GM23338 (cell line): ENCODE measurements at regions not wholly inside any gene's neighbourhood (a gene's known extent, or its start where the extent isn't known, plus 50 kb on each side); places are given as distances from the start of the nearest gene placed in this dataset.

ENCODE experiments used
- ATAC-seq: fragments of 200-7000 bp; cut with Tn5 transposase; 3 replicates; pipeline ENCODE4 v1.9.1; 2020
- DNase-seq: peaks from one replicate; pipeline ENCODE4 v3.0.0-alpha.2; 2015; ENCODE audit warnings: low spot score
- H2AFZ ChIP-seq: fragments of 200-600 bp; sonication (generic); 2 replicates; pipeline ENCODE4 v1.8.0; 2016; ENCODE audit warnings: antibody characterized with exemption, mild to moderate bottlenecking, moderate library complexity
- H3F3A ChIP-seq: fragments of 200-600 bp; sonication (generic); replicated peaks from 2 replicates; pipeline ENCODE4 v1.8.0; 2017; ENCODE audit warnings: antibody characterized with exemption, mixed run types, low read depth
- H3K27ac ChIP-seq: fragments of 200-600 bp; sonication (generic); 2 replicates; pipeline ENCODE4 v1.6.1; 2016; ENCODE audit warnings: low read depth
- H3K27me3 ChIP-seq: fragments of 200-600 bp; sonication (generic); 2 replicates; pipeline ENCODE4 v1.8.0; 2016; ENCODE audit warnings: mild to moderate bottlenecking, mixed run types, moderate library complexity; ENCODE audit not compliant: insufficient read depth
- H3K36me3 ChIP-seq: fragments of 200-600 bp; sonication (generic); 2 replicates; pipeline ENCODE4 v1.8.0; 2016; ENCODE audit warnings: mild to moderate bottlenecking; ENCODE audit not compliant: insufficient read depth
- H3K4me1 ChIP-seq: fragments of 200-600 bp; sonication (generic); 2 replicates; pipeline ENCODE4 v1.8.0; 2016; ENCODE audit warnings: mild to moderate bottlenecking, moderate library complexity; ENCODE audit not compliant: insufficient read depth
- H3K4me2 ChIP-seq: fragments of 200-600 bp; sonication (generic); 2 replicates; pipeline ENCODE4 v1.7.1; 2017; ENCODE audit warnings: mixed run types
- H3K4me3 ChIP-seq: fragments of 200-600 bp; sonication (generic); 2 replicates; pipeline ENCODE4 v1.6.1; 2016; ENCODE audit warnings: mixed run types
- H3K79me2 ChIP-seq: fragments of 200-600 bp; sonication (generic); replicated peaks from 2 replicates; pipeline ENCODE4 v1.8.0; 2017; ENCODE audit warnings: mild to moderate bottlenecking; ENCODE audit not compliant: insufficient read depth
- H3K9me2 ChIP-seq: fragments of 200-600 bp; sonication (generic); 2 replicates; pipeline ENCODE4 v1.8.0; 2017; ENCODE audit not compliant: insufficient read depth
- H4K20me1 ChIP-seq: fragments of 200-600 bp; sonication (generic); replicated peaks from 2 replicates; pipeline ENCODE4 v1.8.0; 2017; ENCODE audit warnings: mild to moderate bottlenecking; ENCODE audit not compliant: insufficient read depth
- H3K27ac Mint-ChIP-seq: 2 replicates; pipeline ENCODE4 v1.8.0; 2020; ENCODE audit warnings: inconsistent platforms, mild to moderate bottlenecking, moderate library complexity, mixed read lengths
- H3K27me3 Mint-ChIP-seq: 3 replicates; pipeline ENCODE4 v1.8.0; 2022; ENCODE audit warnings: low read depth, mild to moderate bottlenecking, moderate library complexity, mixed read lengths, inconsistent platforms; ENCODE audit not compliant: insufficient read depth, poor library complexity
- H3K36me3 Mint-ChIP-seq: 3 replicates; pipeline ENCODE4 v1.8.0; 2021; ENCODE audit warnings: low read depth, mild to moderate bottlenecking, inconsistent platforms, moderate library complexity, mixed read lengths
- H3K4me1 Mint-ChIP-seq: 3 replicates; pipeline ENCODE4 v1.8.0; 2020; ENCODE audit warnings: mild to moderate bottlenecking, inconsistent platforms, mixed read lengths
- H3K4me3 Mint-ChIP-seq: 3 replicates; pipeline ENCODE4 v1.8.0; 2021; ENCODE audit warnings: moderate library complexity, mild to moderate bottlenecking, inconsistent platforms, mixed read lengths
- H3K9me3 Mint-ChIP-seq: 3 replicates; pipeline ENCODE4 v1.8.0; 2020; ENCODE audit warnings: moderate library complexity, mild to moderate bottlenecking, inconsistent platforms, mixed read lengths
- JUNB ChIP-seq: IDR thresholded peaks from one replicate; pipeline ENCODE4 v1.6.1; 2016; ENCODE audit warnings: antibody characterized with exemption; ENCODE audit not compliant: unreplicated experiment
- NANOG ChIP-seq: IDR thresholded peaks from 2 replicates; pipeline ENCODE4 v1.6.1; 2016; ENCODE audit warnings: antibody characterized with exemption, borderline replicate concordance
- POLR2AphosphoS5 ChIP-seq: IDR thresholded peaks from 2 replicates; pipeline ENCODE4 v1.6.1; 2016; ENCODE audit warnings: antibody characterized with exemption, low read depth
- TF ChIP-seq, protein P1 (sequence below): IDR thresholded peaks from one replicate; pipeline ENCODE4 v1.6.1; 2018; ENCODE audit warnings: antibody characterized with exemption; ENCODE audit not compliant: unreplicated experiment
- TF ChIP-seq, protein P2 (sequence below): IDR thresholded peaks from 2 replicates; pipeline ENCODE4 v1.6.1; 2016; ENCODE audit warnings: antibody characterized with exemption

DNA sequence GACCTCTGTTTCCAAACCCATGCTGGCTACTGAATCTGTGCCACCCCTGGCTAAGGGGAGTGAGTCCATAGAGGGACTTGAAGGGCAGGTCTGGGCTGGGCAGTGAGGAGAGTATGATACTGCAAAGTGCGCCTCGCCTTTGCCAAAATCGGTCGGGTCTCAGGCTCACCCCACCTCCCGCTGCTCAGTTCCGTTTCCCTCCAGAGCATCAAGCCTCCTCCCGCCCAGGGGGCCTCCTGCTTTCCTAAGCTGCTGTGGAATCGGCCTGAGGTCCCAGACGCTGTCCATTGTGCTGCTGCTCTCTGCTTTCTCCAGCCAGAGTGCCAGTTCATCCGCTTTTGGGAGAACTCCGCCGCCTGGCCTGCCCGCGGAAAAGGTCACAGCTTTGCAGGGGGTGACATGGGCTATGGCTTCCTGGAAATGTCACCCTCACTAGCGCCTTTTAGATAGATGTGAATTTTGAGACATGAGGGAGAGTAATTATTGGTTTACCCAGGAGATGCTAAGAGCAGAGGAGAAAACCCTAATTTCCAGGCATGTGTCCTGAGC lies 1418.4 kb downstream of the UQCRFS1 start:
- peaks cover 5% of the 10 kb centered on the region; the same call in 1 of the 2 replicates for H3K4me1 ChIP-seq
- Mint-ChIP-seq H3K9me3 (peaks cover 2% of the 10 kb centered on the region; the same call in 1 of the 3 replicates), H3K4me3 (peak overlapping the region; percentile 92), H3K36me3 (peaks cover 30% of the 10 kb centered on the region), H3K27ac (peak overlapping the region; percentile 95), H3K4me1 (peaks cover 6% of the 10 kb centered on the region), H3K27me3 (peaks cover 14% of the 10 kb centered on the region)
- peak overlapping the region; percentile 5; the same call in 1 of the 2 replicates for H2AFZ ChIP-seq
- no peak for TF ChIP-seq NANOG
- TF ChIP-seq, protein P1, sequence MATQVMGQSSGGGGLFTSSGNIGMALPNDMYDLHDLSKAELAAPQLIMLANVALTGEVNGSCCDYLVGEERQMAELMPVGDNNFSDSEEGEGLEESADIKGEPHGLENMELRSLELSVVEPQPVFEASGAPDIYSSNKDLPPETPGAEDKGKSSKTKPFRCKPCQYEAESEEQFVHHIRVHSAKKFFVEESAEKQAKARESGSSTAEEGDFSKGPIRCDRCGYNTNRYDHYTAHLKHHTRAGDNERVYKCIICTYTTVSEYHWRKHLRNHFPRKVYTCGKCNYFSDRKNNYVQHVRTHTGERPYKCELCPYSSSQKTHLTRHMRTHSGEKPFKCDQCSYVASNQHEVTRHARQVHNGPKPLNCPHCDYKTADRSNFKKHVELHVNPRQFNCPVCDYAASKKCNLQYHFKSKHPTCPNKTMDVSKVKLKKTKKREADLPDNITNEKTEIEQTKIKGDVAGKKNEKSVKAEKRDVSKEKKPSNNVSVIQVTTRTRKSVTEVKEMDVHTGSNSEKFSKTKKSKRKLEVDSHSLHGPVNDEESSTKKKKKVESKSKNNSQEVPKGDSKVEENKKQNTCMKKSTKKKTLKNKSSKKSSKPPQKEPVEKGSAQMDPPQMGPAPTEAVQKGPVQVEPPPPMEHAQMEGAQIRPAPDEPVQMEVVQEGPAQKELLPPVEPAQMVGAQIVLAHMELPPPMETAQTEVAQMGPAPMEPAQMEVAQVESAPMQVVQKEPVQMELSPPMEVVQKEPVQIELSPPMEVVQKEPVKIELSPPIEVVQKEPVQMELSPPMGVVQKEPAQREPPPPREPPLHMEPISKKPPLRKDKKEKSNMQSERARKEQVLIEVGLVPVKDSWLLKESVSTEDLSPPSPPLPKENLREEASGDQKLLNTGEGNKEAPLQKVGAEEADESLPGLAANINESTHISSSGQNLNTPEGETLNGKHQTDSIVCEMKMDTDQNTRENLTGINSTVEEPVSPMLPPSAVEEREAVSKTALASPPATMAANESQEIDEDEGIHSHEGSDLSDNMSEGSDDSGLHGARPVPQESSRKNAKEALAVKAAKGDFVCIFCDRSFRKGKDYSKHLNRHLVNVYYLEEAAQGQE = peak; percentile 66
- H3K27me3 ChIP-seq = no peaks in the 10 kb centered on the region
- ATAC-seq = peak; percentile 18
- no peaks in the 10 kb centered on the region for H3F3A ChIP-seq
- peaks cover 8% of the 10 kb centered on the region; the same call in 1 of the 2 replicates for H3K36me3 ChIP-seq
- peak overlapping the region; percentile 72 for H3K4me3 ChIP-seq
- H3K27ac ChIP-seq = peak overlapping the region; percentile 72
- peak overlapping the region; percentile 80 for H3K4me2 ChIP-seq
- no peaks in the 10 kb centered on the region; the same call in 1 of the 2 replicates for H4K20me1 ChIP-seq
- peaks cover 62% of the 10 kb centered on the region for H3K79me2 ChIP-seq
- DNase-seq = peak; percentile 69
- no peaks in the 10 kb centered on the region for H3K9me2 ChIP-seq

DNA sequence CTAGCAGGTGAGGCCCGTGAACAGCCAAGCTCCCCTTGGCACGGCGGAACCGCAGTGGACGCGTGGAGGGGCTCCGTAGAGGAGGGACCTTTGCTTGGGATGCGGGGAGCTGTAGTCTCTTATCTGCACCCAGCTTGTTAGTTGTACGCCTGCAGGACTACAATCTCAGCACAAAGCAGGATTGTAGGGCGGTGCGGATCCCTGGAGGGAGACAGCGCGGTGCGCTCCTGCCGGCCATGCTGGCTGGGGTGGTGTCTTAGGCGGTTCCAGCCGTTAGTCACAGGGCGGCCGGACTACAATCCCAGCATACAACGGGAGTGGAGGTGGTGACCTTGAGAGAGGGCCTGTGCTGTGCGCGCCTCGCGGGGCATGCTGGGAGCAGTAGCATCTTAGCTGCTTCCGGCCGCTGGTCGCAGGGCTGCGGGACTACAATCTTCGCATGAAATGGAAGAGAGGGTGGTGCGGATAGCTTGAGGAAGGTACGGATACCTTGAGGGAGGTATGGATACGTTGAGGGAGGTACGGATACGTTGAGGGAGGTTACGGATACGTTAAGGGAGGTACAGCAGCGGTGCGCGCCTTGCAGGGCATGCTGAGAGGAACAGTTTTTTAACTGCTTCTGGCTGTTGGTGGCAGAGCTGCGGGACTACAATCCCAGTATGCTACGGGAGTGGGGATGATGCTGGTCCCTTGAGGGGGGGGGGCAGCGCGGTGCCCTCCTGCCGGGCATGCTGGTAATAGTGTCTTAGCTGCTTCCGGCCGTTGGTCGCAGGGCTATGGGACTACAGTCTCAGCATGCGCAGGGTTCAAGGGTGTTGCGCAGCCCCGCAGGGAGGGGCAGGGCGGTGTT lies 1419.1 kb downstream of the UQCRFS1 start:
- Mint-ChIP-seq H3K9me3 (peaks cover 2% of the 10 kb centered on the region; the same call in 1 of the 3 replicates), H3K27ac (peak overlapping the region; percentile 95), H3K4me3 (peak overlapping the region; percentile 92), H3K4me1 (peaks cover 6% of the 10 kb centered on the region), H3K36me3 (peaks cover 26% of the 10 kb centered on the region), H3K27me3 (peaks cover 14% of the 10 kb centered on the region)
- Histone ChIP-seq H3K27me3 (no peaks in the 10 kb centered on the region), H4K20me1 (no peaks in the 10 kb centered on the region; the same call in 1 of the 2 replicates), H3K79me2 (peaks cover 68% of the 10 kb centered on the region), H3K36me3 (peaks cover 8% of the 10 kb centered on the region; the same call in 1 of the 2 replicates), H2AFZ (peak overlapping the region; percentile 90; the same call in 1 of the 2 replicates), H3K9me2 (no peaks in the 10 kb centered on the region), H3K4me3 (peak overlapping the region; percentile 72), H3F3A (no peaks in the 10 kb centered on the region), H3K4me1 (peaks cover 5% of the 10 kb centered on the region; the same call in 1 of the 2 replicates), H3K4me2 (peak overlapping the region; percentile 80), H3K27ac (peak overlapping the region; percentile 72)
- ATAC-seq (peak; percentile 92), DNase-seq (peak; percentile 97)
- TF ChIP-seq, protein P2, sequence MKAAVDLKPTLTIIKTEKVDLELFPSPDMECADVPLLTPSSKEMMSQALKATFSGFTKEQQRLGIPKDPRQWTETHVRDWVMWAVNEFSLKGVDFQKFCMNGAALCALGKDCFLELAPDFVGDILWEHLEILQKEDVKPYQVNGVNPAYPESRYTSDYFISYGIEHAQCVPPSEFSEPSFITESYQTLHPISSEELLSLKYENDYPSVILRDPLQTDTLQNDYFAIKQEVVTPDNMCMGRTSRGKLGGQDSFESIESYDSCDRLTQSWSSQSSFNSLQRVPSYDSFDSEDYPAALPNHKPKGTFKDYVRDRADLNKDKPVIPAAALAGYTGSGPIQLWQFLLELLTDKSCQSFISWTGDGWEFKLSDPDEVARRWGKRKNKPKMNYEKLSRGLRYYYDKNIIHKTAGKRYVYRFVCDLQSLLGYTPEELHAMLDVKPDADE = peak; percentile 83
- TF ChIP-seq JUNB (no peak), POLR2AphosphoS5 (peak; percentile 64)
